Suprapubic skin (tissue), 4 donors: ENCODE measurements at regions not wholly inside any gene's neighbourhood (a gene's known extent, or its start where the extent isn't known, plus 50 kb on each side); places are given as distances from the start of the nearest gene placed in this dataset.

ENCODE experiments used
- DNase-seq, 2 donors: peaks; one replicate each; pipeline ENCODE4 v3.0.0-alpha.2; 2019; ENCODE audit warnings: low spot score in 2 of 2
- H3K27ac ChIP-seq: fragments of 200-600 bp; sonication (generic); one replicate; pipeline ENCODE4 v1.5.1; 2019
- H3K27me3 ChIP-seq: fragments of 200-600 bp; sonication (generic); one replicate; pipeline ENCODE4 v1.5.1; 2019
- H3K36me3 ChIP-seq: fragments of 200-600 bp; sonication (generic); one replicate; pipeline ENCODE4 v1.5.1; 2019
- H3K4me1 ChIP-seq: fragments of 200-600 bp; sonication (generic); one replicate; pipeline ENCODE4 v1.5.1; 2019
- H3K4me3 ChIP-seq: fragments of 200-600 bp; sonication (generic); one replicate; pipeline ENCODE4 v1.5.1; 2019; ENCODE audit warnings: mild to moderate bottlenecking
- H3K9me3 ChIP-seq: fragments of 200-600 bp; sonication (generic); one replicate; pipeline ENCODE4 v1.5.1; 2019
- CTCF ChIP-seq, 2 donors: fragments of 200-600 bp in 1 of 2; fragments of 450-650 bp in 1 of 2; sonication (generic) in 1 of 2; IDR thresholded peaks; one replicate each; pipeline ENCODE4 v1.5.1; 2016 to 2019; ENCODE audit warnings: antibody characterized with exemption in 2 of 2, mild to moderate bottlenecking in 1 of 2, moderate library complexity in 1 of 2
- EP300 ChIP-seq: sonication (generic); formaldehyde crosslinking; IDR thresholded peaks from one replicate; pipeline ENCODE4 v1.6.1; 2017; ENCODE audit warnings: antibody characterized with exemption
- POLR2A ChIP-seq, 2 donors: fragments of 450-650 bp; IDR thresholded peaks; one replicate each; pipeline ENCODE4 v1.6.1; 2017; ENCODE audit warnings: antibody characterized with exemption in 2 of 2, mild to moderate bottlenecking in 2 of 2, moderate library complexity in 2 of 2
- POLR2AphosphoS5 ChIP-seq, 3 donors: sonication (generic); formaldehyde crosslinking; IDR thresholded peaks; one replicate each; pipeline ENCODE4 v1.6.1; 2017; ENCODE audit warnings: antibody characterized with exemption in 3 of 3
- WGBS: methylation state at CpG from one replicate; pipeline ENCODE4 v1.1.5; 2018; 5-methylcytosine and 5-hydroxymethylcytosine counted together

GRCh38 chr18:78731016-78731397 lies 248.6 kb upstream of the SALL3 start:
- TF ChIP-seq POLR2AphosphoS5 (IDR thresholded peaks at IDR 0.05) (no peak), EP300 (no peak), CTCF (IDR thresholded peaks at IDR 0.05) (no peak), POLR2A (IDR thresholded peaks at IDR 0.05) (no peak)
- Histone ChIP-seq H3K36me3 (no peaks in the 10 kb centered on the region), H3K27ac (no peak overlapping the region), H3K9me3 (no peaks in the 10 kb centered on the region), H3K4me3 (no peak overlapping the region), H3K27me3 (peaks cover 10% of the 10 kb centered on the region), H3K4me1 (no peaks in the 10 kb centered on the region)
- WGBS, result 73% methylated on average over 13 of the region's 20 CpGs
- peak in 1 of 2 donors; percentile 55 for DNase-seq

- Histone ChIP-seq H3K27ac (no peak overlapping the region), H3K27me3 (peaks cover 10% of the 10 kb centered on the region), H3K4me3 (no peak overlapping the region), H3K9me3 (no peaks in the 10 kb centered on the region), H3K36me3 (no peaks in the 10 kb centered on the region), H3K4me1 (no peaks in the 10 kb centered on the region)
- no peak for TF ChIP-seq EP300
- TF ChIP-seq POLR2A (IDR thresholded peaks at IDR 0.05), result no peak
- TF ChIP-seq POLR2AphosphoS5 (IDR thresholded peaks at IDR 0.05), result no peak
- no peak for TF ChIP-seq CTCF (IDR thresholded peaks at IDR 0.05)
- DNase-seq, result peak in 1 of 2 donors; percentile 65
- 76% methylated on average over 5 of the region's 18 CpGs for WGBS
Observed at GRCh38 chr18:78731398-78732032, 248.1 kb upstream of the SALL3 start.

GRCh38 chr18:78732273-78733210 lies 247.1 kb upstream of the SALL3 start:
- Histone ChIP-seq H3K36me3 (no peaks in the 10 kb centered on the region), H3K9me3 (no peaks in the 10 kb centered on the region), H3K4me1 (no peaks in the 10 kb centered on the region), H3K27me3 (peaks cover 10% of the 10 kb centered on the region), H3K4me3 (no peak overlapping the region), H3K27ac (no peak overlapping the region)
- WGBS, result 52% methylated on average over 10 of the region's 14 CpGs
- peak in 1 of 2 donors; percentile 45 for DNase-seq
- TF ChIP-seq POLR2AphosphoS5 (IDR thresholded peaks at IDR 0.05) (no peak), CTCF (IDR thresholded peaks at IDR 0.05) (no peak), POLR2A (IDR thresholded peaks at IDR 0.05) (no peak), EP300 (no peak)

GRCh38 chr18:78733762-78734613 lies 245.6 kb upstream of the SALL3 start:
- H3K4me3 ChIP-seq, result no peak overlapping the region
- no peak for TF ChIP-seq POLR2A (IDR thresholded peaks at IDR 0.05)
- TF ChIP-seq POLR2AphosphoS5 (IDR thresholded peaks at IDR 0.05), result no peak
- no peak for TF ChIP-seq EP300
- no peak for TF ChIP-seq CTCF (IDR thresholded peaks at IDR 0.05)
- no peaks in the 10 kb centered on the region for H3K36me3 ChIP-seq
- peaks cover 10% of the 10 kb centered on the region for H3K27me3 ChIP-seq
- no peak overlapping the region for H3K27ac ChIP-seq
- peak in 1 of 2 donors; percentile 72 for DNase-seq
- no peaks in the 10 kb centered on the region for H3K4me1 ChIP-seq
- WGBS, result 72% methylated on average over 30 of the region's 30 CpGs
- no peaks in the 10 kb centered on the region for H3K9me3 ChIP-seq
